ENCODE measurements at regions not wholly inside any gene's neighbourhood (a gene's known extent, or its start where the extent isn't known, plus 50 kb on each side); places are given as distances from the start of the nearest gene placed in this dataset.
"Not testable (repeated sequence)": the region's sequence is repeated elsewhere in the genome, so short reads cannot be mapped to it uniquely, and the experiment has no call there.

GRCh38 chr5:32931438-32931837, 220.3 kb downstream of the NPR3 start:
- not testable (repeated sequence) for DNase-seq

- DNase-seq: no peak
Observed at GRCh38 chr5:32932241-32932935, 221.3 kb downstream of the NPR3 start.

GRCh38 chr5:32933692-32934091, 222.6 kb downstream of the NPR3 start:
- no peak for DNase-seq

- no peak for DNase-seq
Observed at GRCh38 chr5:32934529-32934928, 223.4 kb downstream of the NPR3 start.

GRCh38 chr5:32935283-32935682, 224.2 kb downstream of the NPR3 start:
- no peak for DNase-seq

- DNase-seq: peak; percentile 34
Observed at GRCh38 chr5:32936329-32936728, 225.2 kb downstream of the NPR3 start.

GRCh38 chr5:32942225-32942989, 231.3 kb downstream of the NPR3 start:
- no peak for DNase-seq

- DNase-seq: no peak
Observed at GRCh38 chr5:32949286-32949970, 238.3 kb downstream of the NPR3 start.

- DNase-seq: no peak
Observed at GRCh38 chr5:32951003-32951402, 239.9 kb downstream of the NPR3 start.

GRCh38 chr5:32951878-32952277, 240.8 kb downstream of the NPR3 start:
- DNase-seq: no peak

GRCh38 chr5:32952421-32952820, 241.3 kb downstream of the NPR3 start:
- not testable (repeated sequence) for DNase-seq

GRCh38 chr5:32953694-32954093, 242.6 kb downstream of the NPR3 start:
- DNase-seq: no peak

- no peak for DNase-seq
Observed at GRCh38 chr5:32955814-32956213, 244.7 kb downstream of the NPR3 start.

- no peak for DNase-seq
Observed at GRCh38 chr5:32960340-32961058, 249.4 kb downstream of the NPR3 start.

GRCh38 chr5:32961059-32961415, 249.9 kb downstream of the NPR3 start:
- peak; percentile 16 for DNase-seq

- no peak for DNase-seq
Observed at GRCh38 chr5:32964261-32964660, 253.1 kb downstream of the NPR3 start.

GRCh38 chr5:32973646-32974045, 262.5 kb downstream of the NPR3 start:
- no peak for DNase-seq

GRCh38 chr5:32975656-32976375, 264.7 kb downstream of the NPR3 start:
- no peak for DNase-seq

- no peak for DNase-seq
Observed at GRCh38 chr5:32981061-32981460, 269.9 kb downstream of the NPR3 start.

GRCh38 chr5:32984851-32985610, 273.9 kb downstream of the NPR3 start:
- DNase-seq: no peak

- DNase-seq: no peak
Observed at GRCh38 chr5:32989815-32990214, 278.7 kb downstream of the NPR3 start.
